H1 (cell line): ENCODE measurements at regions not wholly inside any gene's neighbourhood (a gene's known extent, or its start where the extent isn't known, plus 50 kb on each side); places are given as distances from the start of the nearest gene placed in this dataset.

Experiments used
- BCL11A ChIP-seq, 2 experiments: IDR thresholded peaks; one replicate each; pipeline ENCODE4 v1.6.1; 2011; ENCODE audit warnings: low read depth in 2 of 2, low read length in 2 of 2, mild to moderate bottlenecking in 2 of 2
- CEBPB ChIP-seq: IDR thresholded peaks from 2 replicates; pipeline ENCODE4 v1.6.1; 2012; ENCODE audit warnings: low read depth, low read length
- FOSL1 ChIP-seq: IDR thresholded peaks from 2 replicates; pipeline ENCODE4 v1.6.1; 2011; ENCODE audit warnings: mild to moderate bottlenecking, low read depth, low read length, moderate library complexity; ENCODE audit not compliant: insufficient read depth
- GTF2F1 ChIP-seq: IDR thresholded peaks from 2 replicates; pipeline ENCODE4 v1.6.1; 2012; ENCODE audit warnings: low read depth, low read length, improper control_type of control experiment, borderline replicate concordance
- KDM5A ChIP-seq: fragments of 200-600 bp; IDR thresholded peaks from 2 replicates; pipeline ENCODE4 v1.7.1; 2012; ENCODE audit warnings: mild to moderate bottlenecking, low read length, inconsistent platforms, mixed read lengths
- POLR2A ChIP-seq, 2 experiments: IDR thresholded peaks; 1 replicate in 1 of 2; 2 replicates in 1 of 2; pipeline ENCODE4 v1.6.1; 2011; ENCODE audit warnings: low read depth in 2 of 2, low read length in 2 of 2, mild to moderate bottlenecking in 2 of 2; ENCODE audit errors: control extremely low read depth in 1 of 2
- RAD21 ChIP-seq, 2 experiments: IDR thresholded peaks in 1 of 2; conservative IDR thresholded peaks in 1 of 2; 2 replicates each; pipeline ENCODE4 v1.6.1; 2011; ENCODE audit warnings: low read depth in 2 of 2, low read length in 2 of 2, improper control_type of control experiment in 1 of 2, inconsistent platforms in 1 of 2, mild to moderate bottlenecking in 1 of 2, moderate library complexity in 1 of 2
- SAP30 ChIP-seq: fragments of 300-600 bp; sonication (generic); IDR thresholded peaks from 2 replicates; pipeline ENCODE4 v1.7.1; 2012; ENCODE audit warnings: low read length, moderate library complexity, mild to moderate bottlenecking, inconsistent platforms; ENCODE audit not compliant: insufficient read depth, insufficient replicate concordance
- SIN3A ChIP-seq, 2 experiments: IDR thresholded peaks in 1 of 2; conservative IDR thresholded peaks in 1 of 2; 2 replicates each; pipeline ENCODE4 v1.6.1; 2011 to 2012; ENCODE audit warnings: low read length in 2 of 2, improper control_type of control experiment in 1 of 2, low read depth in 1 of 2, mild to moderate bottlenecking in 1 of 2
- TF ChIP-seq, protein P1 (sequence below), 3 experiments: IDR thresholded peaks; 1 replicate in 2 of 3; 2 replicates in 1 of 3; pipeline versions ENCODE4 v1.5.1 to v1.6.1; 2011; ENCODE audit warnings: low read length in 3 of 3, mild to moderate bottlenecking in 3 of 3, inconsistent platforms in 2 of 3, low read depth in 1 of 3, moderate library complexity in 1 of 3; ENCODE audit not compliant: insufficient read depth in 1 of 3; ENCODE audit errors: control extremely low read depth in 1 of 3
- TF ChIP-seq, protein P2 (sequence below): IDR thresholded peaks from 2 replicates; pipeline ENCODE4 v1.6.1; 2012; ENCODE audit warnings: low read length, inconsistent platforms
- TF ChIP-seq, protein P3 (sequence below): IDR thresholded peaks from 2 replicates; pipeline ENCODE4 v1.6.1; 2012; ENCODE audit warnings: inconsistent platforms

DNA sequence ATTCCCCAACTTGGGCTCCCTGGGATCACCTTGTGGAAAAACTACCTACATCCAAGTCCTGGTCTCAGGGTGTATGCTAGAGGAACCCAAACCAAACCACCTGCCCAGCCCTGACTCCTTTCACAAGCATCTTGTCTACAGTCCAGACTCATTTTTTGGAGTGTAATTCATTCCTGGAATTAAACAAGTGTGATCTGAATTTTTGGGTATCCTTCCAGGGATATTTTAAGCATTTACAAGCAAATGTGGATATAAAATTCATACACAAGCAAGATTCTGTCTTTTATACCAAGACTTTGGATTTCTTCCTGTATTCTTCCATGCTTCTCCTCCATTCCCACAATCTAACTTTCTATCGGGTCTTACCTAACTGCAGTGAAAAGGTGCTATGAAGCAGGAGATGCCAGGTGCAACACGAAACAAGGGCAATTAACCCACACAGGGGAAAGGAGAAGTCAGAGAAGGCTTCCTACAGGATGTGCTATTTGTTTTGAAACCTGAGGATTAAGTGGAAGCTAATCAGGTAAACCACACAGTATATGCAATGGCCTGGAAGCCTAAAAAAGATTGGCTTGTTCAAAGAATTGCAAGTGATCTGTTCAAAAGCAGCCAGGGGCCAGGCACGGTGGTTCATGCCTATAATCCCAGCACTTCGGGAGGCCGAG, 417.2 kb upstream of the C16orf82 start:
- no peak for TF ChIP-seq POLR2A (IDR thresholded peaks at IDR 0.05; ENCODE audit: control extremely low read depth in 1 of 2, low read depth in 2 of 2, low read length in 2 of 2)
- TF ChIP-seq, protein P1, sequence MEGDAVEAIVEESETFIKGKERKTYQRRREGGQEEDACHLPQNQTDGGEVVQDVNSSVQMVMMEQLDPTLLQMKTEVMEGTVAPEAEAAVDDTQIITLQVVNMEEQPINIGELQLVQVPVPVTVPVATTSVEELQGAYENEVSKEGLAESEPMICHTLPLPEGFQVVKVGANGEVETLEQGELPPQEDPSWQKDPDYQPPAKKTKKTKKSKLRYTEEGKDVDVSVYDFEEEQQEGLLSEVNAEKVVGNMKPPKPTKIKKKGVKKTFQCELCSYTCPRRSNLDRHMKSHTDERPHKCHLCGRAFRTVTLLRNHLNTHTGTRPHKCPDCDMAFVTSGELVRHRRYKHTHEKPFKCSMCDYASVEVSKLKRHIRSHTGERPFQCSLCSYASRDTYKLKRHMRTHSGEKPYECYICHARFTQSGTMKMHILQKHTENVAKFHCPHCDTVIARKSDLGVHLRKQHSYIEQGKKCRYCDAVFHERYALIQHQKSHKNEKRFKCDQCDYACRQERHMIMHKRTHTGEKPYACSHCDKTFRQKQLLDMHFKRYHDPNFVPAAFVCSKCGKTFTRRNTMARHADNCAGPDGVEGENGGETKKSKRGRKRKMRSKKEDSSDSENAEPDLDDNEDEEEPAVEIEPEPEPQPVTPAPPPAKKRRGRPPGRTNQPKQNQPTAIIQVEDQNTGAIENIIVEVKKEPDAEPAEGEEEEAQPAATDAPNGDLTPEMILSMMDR (IDR thresholded peaks at IDR 0.05; ENCODE audit: control extremely low read depth in 1 of 3, insufficient read depth in 1 of 3, low read depth in 1 of 3, low read length in 3 of 3): no peak
- TF ChIP-seq FOSL1: no peak
- TF ChIP-seq GTF2F1: no peak
- TF ChIP-seq KDM5A: no peak
- no peak for TF ChIP-seq RAD21 (IDR thresholded peaks at IDR 0.05 in 1 of 2, conservative IDR thresholded peaks at IDR 0.05 in 1 of 2; ENCODE audit: low read depth in 2 of 2, low read length in 2 of 2)
- TF ChIP-seq, protein P2, sequence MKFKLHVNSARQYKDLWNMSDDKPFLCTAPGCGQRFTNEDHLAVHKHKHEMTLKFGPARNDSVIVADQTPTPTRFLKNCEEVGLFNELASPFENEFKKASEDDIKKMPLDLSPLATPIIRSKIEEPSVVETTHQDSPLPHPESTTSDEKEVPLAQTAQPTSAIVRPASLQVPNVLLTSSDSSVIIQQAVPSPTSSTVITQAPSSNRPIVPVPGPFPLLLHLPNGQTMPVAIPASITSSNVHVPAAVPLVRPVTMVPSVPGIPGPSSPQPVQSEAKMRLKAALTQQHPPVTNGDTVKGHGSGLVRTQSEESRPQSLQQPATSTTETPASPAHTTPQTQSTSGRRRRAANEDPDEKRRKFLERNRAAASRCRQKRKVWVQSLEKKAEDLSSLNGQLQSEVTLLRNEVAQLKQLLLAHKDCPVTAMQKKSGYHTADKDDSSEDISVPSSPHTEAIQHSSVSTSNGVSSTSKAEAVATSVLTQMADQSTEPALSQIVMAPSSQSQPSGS: no peak
- no peak for TF ChIP-seq SIN3A (conservative IDR thresholded peaks at IDR 0.05 in 1 of 2, IDR thresholded peaks at IDR 0.05 in 1 of 2; ENCODE audit: low read depth in 1 of 2, low read length in 2 of 2)
- TF ChIP-seq, protein P3, sequence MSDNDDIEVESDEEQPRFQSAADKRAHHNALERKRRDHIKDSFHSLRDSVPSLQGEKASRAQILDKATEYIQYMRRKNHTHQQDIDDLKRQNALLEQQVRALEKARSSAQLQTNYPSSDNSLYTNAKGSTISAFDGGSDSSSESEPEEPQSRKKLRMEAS: no peak
- no peak for TF ChIP-seq BCL11A (IDR thresholded peaks at IDR 0.05; ENCODE audit: low read depth in 2 of 2, low read length in 2 of 2)
- no peak for TF ChIP-seq SAP30
- TF ChIP-seq CEBPB: no peak
